Body of pancreas (tissue), 4 donors: ENCODE measurements at regions not wholly inside any gene's neighbourhood (a gene's known extent, or its start where the extent isn't known, plus 50 kb on each side); places are given as distances from the start of the nearest gene placed in this dataset.

ENCODE experiments used
- CTCF ChIP-seq, 7 experiments: fragments of 450-650 bp in 4 of 7; fragments of 200-600 bp in 3 of 7; sonication (generic) in 3 of 7; IDR thresholded peaks; one replicate each; pipeline ENCODE4 v1.5.1; 2016 to 2019; ENCODE audit warnings: antibody characterized with exemption in 7 of 7
- POLR2A ChIP-seq, 3 donors: fragments of 450-650 bp; IDR thresholded peaks; one replicate each; pipeline ENCODE4 v1.6.1; 2016; ENCODE audit warnings: antibody characterized with exemption in 3 of 3, mild to moderate bottlenecking in 2 of 3

- TF ChIP-seq CTCF (IDR thresholded peaks at IDR 0.05) (no peak), POLR2A (IDR thresholded peaks at IDR 0.05) (no peak)
Observed at GRCh38 chr2:118291251-118291880, 203.1 kb downstream of the INSIG2 start.
